CD14-positive monocyte (primary cell): ENCODE measurements at regions not wholly inside any gene's neighbourhood (a gene's known extent, or its start where the extent isn't known, plus 50 kb on each side); places are given as distances from the start of the nearest gene placed in this dataset.

Experiments
- DNase-seq, 3 donors: peaks; one replicate each; pipeline ENCODE4 v3.0.0-alpha.2; 2011 to 2022
- H2AFZ ChIP-seq: 2 replicates; pipeline ENCODE4 v1.6.0; 2012; ENCODE audit warnings: mild to moderate bottlenecking, low read depth, low read length, inconsistent platforms; ENCODE audit not compliant: insufficient read depth, poor library complexity, severe bottlenecking
- H3K27ac ChIP-seq, 2 donors: 1 replicate in 1 of 2; 2 replicates in 1 of 2; pipeline ENCODE4 v1.5.1; 2012 to 2013; ENCODE audit warnings: low read length in 2 of 2, control low read depth in 1 of 2, inconsistent platforms in 1 of 2, low read depth in 1 of 2, mild to moderate bottlenecking in 1 of 2
- H3K27me3 ChIP-seq, 2 donors: one replicate each; pipeline versions ENCODE4 v1.6.0 to v1.6.1; 2011 to 2013; ENCODE audit warnings: low read length in 2 of 2; ENCODE audit not compliant: control insufficient read depth in 2 of 2, insufficient read depth in 2 of 2
- H3K36me3 ChIP-seq, 2 donors: replicated peaks in 1 of 2; 1 replicate in 1 of 2; 2 replicates in 1 of 2; pipeline versions ENCODE4 v1.5.1 to v1.6.1; 2012 to 2013; ENCODE audit warnings: low read length in 2 of 2, control low read depth in 1 of 2, inconsistent platforms in 1 of 2, mild to moderate bottlenecking in 1 of 2; ENCODE audit not compliant: insufficient read depth in 2 of 2, control insufficient read depth in 1 of 2
- H3K4me1 ChIP-seq, 2 donors: 1 replicate in 1 of 2; 2 replicates in 1 of 2; pipeline versions ENCODE4 v1.5.1 to v1.6.1; 2012 to 2013; ENCODE audit warnings: low read length in 2 of 2, control low read depth in 1 of 2, inconsistent platforms in 1 of 2, mild to moderate bottlenecking in 1 of 2, moderate library complexity in 1 of 2; ENCODE audit not compliant: insufficient read depth in 2 of 2, control insufficient read depth in 1 of 2
- H3K4me2 ChIP-seq: replicated peaks from 2 replicates; pipeline ENCODE3; 2012; ENCODE audit warnings: low read length, moderate library complexity, mild to moderate bottlenecking; ENCODE audit not compliant: poor library complexity, severe bottlenecking; ENCODE audit errors: extremely low read depth
- H3K4me3 ChIP-seq, 3 experiments: fragments of 200-600 bp in 1 of 3; sonication (generic) in 1 of 3; replicated peaks in 1 of 3; 1 replicate in 2 of 3; 2 replicates in 1 of 3; pipeline ENCODE4 v1.5.1; 2011 to 2013; ENCODE audit warnings: low read length in 3 of 3, mild to moderate bottlenecking in 3 of 3, control low read depth in 2 of 3, low read depth in 2 of 3, inconsistent platforms in 1 of 3, moderate library complexity in 1 of 3
- H3K79me2 ChIP-seq: 2 replicates; pipeline ENCODE4 v1.6.0; 2012; ENCODE audit warnings: mild to moderate bottlenecking, control low read depth, inconsistent platforms, low read length, moderate library complexity; ENCODE audit not compliant: insufficient read depth
- H3K9ac ChIP-seq: 2 replicates; pipeline ENCODE4 v1.6.0; 2017; ENCODE audit warnings: low read length, mild to moderate bottlenecking; ENCODE audit not compliant: insufficient read depth, poor library complexity, severe bottlenecking
- H3K9me3 ChIP-seq, 2 donors: replicated peaks in 1 of 2; 1 replicate in 1 of 2; 2 replicates in 1 of 2; pipeline versions ENCODE4 v1.5.1 to v1.6.1; 2012 to 2013; ENCODE audit warnings: low read length in 2 of 2, control low read depth in 1 of 2; ENCODE audit not compliant: control insufficient read depth in 1 of 2, insufficient read depth in 1 of 2
- H4K20me1 ChIP-seq: 2 replicates; pipeline ENCODE4 v1.6.0; 2012; ENCODE audit warnings: mild to moderate bottlenecking, low read length, control low read depth, moderate library complexity; ENCODE audit not compliant: insufficient read depth
- H3K27ac Mint-ChIP-seq, 7 donors: one replicate each; pipeline ENCODE4 v1.8.0; 2020; ENCODE audit warnings: mild to moderate bottlenecking in 7 of 7, mixed read lengths in 7 of 7, moderate library complexity in 6 of 7, inconsistent platforms in 2 of 7
- H3K27me3 Mint-ChIP-seq, 3 donors: one replicate each; pipeline ENCODE4 v1.8.0; 2021 to 2022; ENCODE audit warnings: low read depth in 3 of 3, mild to moderate bottlenecking in 3 of 3, mixed read lengths in 3 of 3, moderate library complexity in 3 of 3, inconsistent platforms in 1 of 3
- H3K36me3 Mint-ChIP-seq, 2 donors: one replicate each; pipeline ENCODE4 v1.8.0; 2020; ENCODE audit warnings: mixed read lengths in 2 of 2, inconsistent platforms in 1 of 2, mild to moderate bottlenecking in 1 of 2
- H3K4me1 Mint-ChIP-seq: one replicate; pipeline ENCODE4 v1.8.0; 2020; ENCODE audit warnings: mild to moderate bottlenecking, mixed read lengths
- H3K4me3 Mint-ChIP-seq, 2 donors: one replicate each; pipeline ENCODE4 v1.8.0; 2020; ENCODE audit warnings: mild to moderate bottlenecking in 2 of 2, mixed read lengths in 2 of 2, moderate library complexity in 1 of 2
- H3K9me3 Mint-ChIP-seq, 7 donors: one replicate each; pipeline ENCODE4 v1.8.0; 2020 to 2022; ENCODE audit warnings: mixed read lengths in 7 of 7, mild to moderate bottlenecking in 6 of 7, moderate library complexity in 6 of 7, inconsistent platforms in 2 of 7
- CTCF ChIP-seq: fragments of 200-600 bp; IDR thresholded peaks from one replicate; pipeline ENCODE4 v1.8.0; 2022; ENCODE audit warnings: antibody characterized with exemption, mild to moderate bottlenecking
- WGBS: methylation state at CpG from one replicate; pipeline ENCODE4 v1.1.5; 2013; ENCODE audit warnings: missing lambda C conversion rate; ENCODE audit not compliant: insufficient coverage; 5-methylcytosine and 5-hydroxymethylcytosine counted together
- intact Hi-C, 2 donors: fragments of 100-400 bp; cut with micrococcal nuclease; formaldehyde crosslinking; loops; one replicate each; pipeline versions ENCODE4 v1.15.0 to v1.15.1; 2023

- H3K4me2 ChIP-seq = no peak overlapping the region
- no peak overlapping the region for H3K27ac Mint-ChIP-seq
- H3K4me1 Mint-ChIP-seq = no peaks in the 10 kb centered on the region
- H3K4me3 ChIP-seq = no peak overlapping the region
- H3K4me1 ChIP-seq = no peaks in the 10 kb centered on the region
- H3K4me3 Mint-ChIP-seq = no peak overlapping the region
- peaks cover 0 to 2% (median 0%) of the 10 kb centered on the region in 7 donors for H3K9me3 Mint-ChIP-seq
- H3K27me3 ChIP-seq = peaks cover 0 to 7% of the 10 kb centered on the region in 2 donors
- peaks cover 4 to 26% (median 18%) of the 10 kb centered on the region in 3 donors for H3K27me3 Mint-ChIP-seq
- H3K79me2 ChIP-seq = no peaks in the 10 kb centered on the region
- 80% methylated on average over 5 of the region's 7 CpGs for WGBS
- no peaks in the 10 kb centered on the region for H3K36me3 ChIP-seq
- intact Hi-C loops = no loop called here
- no peak overlapping the region for H2AFZ ChIP-seq
- H3K27ac ChIP-seq = no peak overlapping the region
- no peak for TF ChIP-seq CTCF
- H3K9ac ChIP-seq = no peak overlapping the region
- H3K9me3 ChIP-seq = no peaks in the 10 kb centered on the region
- no peak for DNase-seq
- no peaks in the 10 kb centered on the region for H3K36me3 Mint-ChIP-seq
- H4K20me1 ChIP-seq = no peaks in the 10 kb centered on the region
These were observed 54.0 kb upstream of the OLFM1 start for GRCh38 chr9:135033487-135033886.

- Histone ChIP-seq H3K4me2 (no peak overlapping the region), H3K4me3 (no peak overlapping the region), H3K27ac (no peak overlapping the region), H3K4me1 (no peaks in the 10 kb centered on the region), H2AFZ (no peak overlapping the region), H4K20me1 (no peaks in the 10 kb centered on the region), H3K9me3 (no peaks in the 10 kb centered on the region), H3K27me3 (peaks cover 0 to 7% of the 10 kb centered on the region in 2 donors), H3K36me3 (no peaks in the 10 kb centered on the region), H3K9ac (no peak overlapping the region), H3K79me2 (no peaks in the 10 kb centered on the region)
- no peak for TF ChIP-seq CTCF
- no peak overlapping the region for H3K4me3 Mint-ChIP-seq
- no peaks in the 10 kb centered on the region for H3K4me1 Mint-ChIP-seq
- no peaks in the 10 kb centered on the region for H3K36me3 Mint-ChIP-seq
- H3K27ac Mint-ChIP-seq = no peak overlapping the region
- H3K27me3 Mint-ChIP-seq = peaks cover 4 to 26% (median 19%) of the 10 kb centered on the region in 3 donors
- WGBS = 92% methylated on average over 2 of the region's 17 CpGs
- intact Hi-C loops = no loop called here
- no peak for DNase-seq
- peaks cover 0 to 2% (median 0%) of the 10 kb centered on the region in 7 donors for H3K9me3 Mint-ChIP-seq
These were observed 53.4 kb upstream of the OLFM1 start for GRCh38 chr9:135034106-135034505.
